GM19023 (cell line): ENCODE measurements at regions not wholly inside any gene's neighbourhood (a gene's known extent, or its start where the extent isn't known, plus 50 kb on each side); places are given as distances from the start of the nearest gene placed in this dataset.

Experiments used
- ATAC-seq: cut with Tn5 transposase; IDR thresholded peaks from one replicate; pipeline ENCODE4 v1.9.1; 2021; ENCODE audit warnings: mild to moderate bottlenecking, moderate library complexity; ENCODE audit not compliant: unreplicated experiment

- no peak for ATAC-seq
Measured at GRCh38 chr2:145090841-145091761, 571.2 kb upstream of the ZEB2 start.

- no peak for ATAC-seq
Measured at GRCh38 chr2:145088756-145089155, 568.8 kb upstream of the ZEB2 start.

- ATAC-seq: no peak
Measured at GRCh38 chr2:145086910-145087309, 567.0 kb upstream of the ZEB2 start.

GRCh38 chr2:145085612-145086011 lies 565.7 kb upstream of the ZEB2 start:
- no peak for ATAC-seq

GRCh38 chr2:145080426-145080825 lies 560.5 kb upstream of the ZEB2 start:
- no peak for ATAC-seq

- ATAC-seq: no peak
Measured at GRCh38 chr2:145079641-145080040, 559.7 kb upstream of the ZEB2 start.

GRCh38 chr2:145078923-145079322 lies 559.0 kb upstream of the ZEB2 start:
- ATAC-seq: no peak

GRCh38 chr2:145076085-145076484 lies 556.2 kb upstream of the ZEB2 start:
- no peak for ATAC-seq

- ATAC-seq: no peak
Measured at GRCh38 chr2:145075454-145076062, 555.6 kb upstream of the ZEB2 start.

- ATAC-seq: no peak
Measured at GRCh38 chr2:145070703-145071102, 550.8 kb upstream of the ZEB2 start.

GRCh38 chr2:145068509-145068908 lies 548.6 kb upstream of the ZEB2 start:
- ATAC-seq: no peak

GRCh38 chr2:145067549-145068030 lies 547.7 kb upstream of the ZEB2 start:
- no peak for ATAC-seq

- no peak for ATAC-seq
Measured at GRCh38 chr2:145066856-145067548, 547.1 kb upstream of the ZEB2 start.

GRCh38 chr2:145066151-145066661 lies 546.3 kb upstream of the ZEB2 start:
- ATAC-seq: no peak

GRCh38 chr2:145065342-145065741 lies 545.4 kb upstream of the ZEB2 start:
- ATAC-seq: no peak

- no peak for ATAC-seq
Measured at GRCh38 chr2:145064511-145064910, 544.6 kb upstream of the ZEB2 start.

- ATAC-seq: no peak
Measured at GRCh38 chr2:145060876-145061275, 541.0 kb upstream of the ZEB2 start.

GRCh38 chr2:145059914-145060313 lies 540.0 kb upstream of the ZEB2 start:
- ATAC-seq: no peak

GRCh38 chr2:145059343-145059742 lies 539.4 kb upstream of the ZEB2 start:
- ATAC-seq: no peak

- ATAC-seq: no peak
Measured at GRCh38 chr2:145058457-145058856, 538.5 kb upstream of the ZEB2 start.

GRCh38 chr2:145055651-145056050 lies 535.7 kb upstream of the ZEB2 start:
- no peak for ATAC-seq
